Mucosa of gallbladder (tissue), 1 donor: ENCODE measurements at regions not wholly inside any gene's neighbourhood (a gene's known extent, or its start where the extent isn't known, plus 50 kb on each side); places are given as distances from the start of the nearest gene placed in this dataset.
"Not testable (repeated sequence)": the region's sequence is repeated elsewhere in the genome, so short reads cannot be mapped to it uniquely, and the experiment has no call there.

Source experiments
- DNase-seq: peaks from one replicate; pipeline ENCODE4 v3.0.0-alpha.2; 2020; ENCODE audit warnings: low spot score
- donor health status: DM: no; HTN: no; CAD: no.

- no peak for DNase-seq
These were observed 123.2 kb upstream of the CACNA2D1 start for GRCh38 chr7:82566752-82567151.

- DNase-seq: no peak
These were observed 119.3 kb upstream of the CACNA2D1 start for GRCh38 chr7:82562716-82563404.

GRCh38 chr7:82559193-82559805, 115.7 kb upstream of the CACNA2D1 start:
- DNase-seq: no peak

GRCh38 chr7:82549616-82550285, 106.2 kb upstream of the CACNA2D1 start:
- no peak for DNase-seq

GRCh38 chr7:82548141-82548688, 104.6 kb upstream of the CACNA2D1 start:
- no peak for DNase-seq

- DNase-seq: no peak
These were observed 99.1 kb upstream of the CACNA2D1 start for GRCh38 chr7:82542665-82543064.

GRCh38 chr7:82539969-82540368, 96.4 kb upstream of the CACNA2D1 start:
- DNase-seq: no peak

GRCh38 chr7:82534684-82535083, 91.1 kb upstream of the CACNA2D1 start:
- DNase-seq: peak; percentile 50

GRCh38 chr7:82530361-82530760, 86.8 kb upstream of the CACNA2D1 start:
- DNase-seq: no peak

GRCh38 chr7:82528577-82529310, 85.2 kb upstream of the CACNA2D1 start:
- DNase-seq: no peak

- DNase-seq: no peak
These were observed 84.3 kb upstream of the CACNA2D1 start for GRCh38 chr7:82527851-82528250.

GRCh38 chr7:82521906-82522445, 78.4 kb upstream of the CACNA2D1 start:
- no peak for DNase-seq

GRCh38 chr7:82517050-82517449, 73.5 kb upstream of the CACNA2D1 start:
- DNase-seq: no peak

- no peak for DNase-seq
These were observed 68.0 kb upstream of the CACNA2D1 start for GRCh38 chr7:82511542-82511941.

- DNase-seq: no peak
These were observed 64.5 kb upstream of the CACNA2D1 start for GRCh38 chr7:82507976-82508677.

- no peak for DNase-seq
These were observed 63.9 kb upstream of the CACNA2D1 start for GRCh38 chr7:82507365-82507975.

GRCh38 chr7:82506702-82507101, 63.1 kb upstream of the CACNA2D1 start:
- DNase-seq: peak; percentile 23

GRCh38 chr7:82506208-82506607, 62.6 kb upstream of the CACNA2D1 start:
- no peak for DNase-seq

- DNase-seq: no peak
These were observed 57.8 kb upstream of the CACNA2D1 start for GRCh38 chr7:82501346-82501745.

GRCh38 chr7:82499546-82499945, 56.0 kb upstream of the CACNA2D1 start:
- not testable (repeated sequence) for DNase-seq

- DNase-seq: no peak
These were observed 50.8 kb upstream of the CACNA2D1 start for GRCh38 chr7:82494420-82494819.
